SU-DHL-6 (cell line): ENCODE measurements at regions not wholly inside any gene's neighbourhood (a gene's known extent, or its start where the extent isn't known, plus 50 kb on each side); places are given as distances from the start of the nearest gene placed in this dataset.

ENCODE experiments used
- EZH2phosphoT487 ChIP-seq: fragments of 200-600 bp; sonication (generic), shearing (Covaris generic); conservative IDR thresholded peaks from 2 replicates; pipeline ENCODE4 v1.6.1; 2018; ENCODE audit warnings: mild to moderate bottlenecking, antibody characterized with exemption, low read length, moderate library complexity, mixed read lengths
- TF ChIP-seq, protein P1 (sequence below): fragments of 200-600 bp; sonication (generic); IDR thresholded peaks from one replicate; pipeline ENCODE4 v1.5.1; 2017; ENCODE audit warnings: antibody characterized with exemption, mild to moderate bottlenecking, low read length, moderate library complexity; ENCODE audit not compliant: insufficient read depth, poor library complexity, severe bottlenecking

DNA sequence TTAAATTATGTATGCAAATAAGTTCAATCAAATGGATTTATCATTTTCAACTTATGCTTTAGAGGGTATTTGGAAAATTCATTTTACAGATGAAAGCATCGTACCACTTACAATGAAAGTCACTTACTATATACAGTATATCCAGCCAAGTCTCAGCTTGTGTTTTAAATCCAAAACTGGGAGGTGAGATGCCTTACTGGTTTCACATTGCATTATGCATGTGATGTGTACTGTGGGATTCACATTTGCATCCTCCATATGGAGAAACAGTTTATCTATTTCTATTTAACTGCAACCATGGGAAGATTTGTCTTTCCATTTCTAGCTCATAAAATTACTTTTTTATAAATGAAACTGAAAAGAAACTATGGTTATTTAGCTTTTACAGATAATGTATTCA lies 248.1 kb downstream of the CNTN3 start:
- TF ChIP-seq, protein P1, sequence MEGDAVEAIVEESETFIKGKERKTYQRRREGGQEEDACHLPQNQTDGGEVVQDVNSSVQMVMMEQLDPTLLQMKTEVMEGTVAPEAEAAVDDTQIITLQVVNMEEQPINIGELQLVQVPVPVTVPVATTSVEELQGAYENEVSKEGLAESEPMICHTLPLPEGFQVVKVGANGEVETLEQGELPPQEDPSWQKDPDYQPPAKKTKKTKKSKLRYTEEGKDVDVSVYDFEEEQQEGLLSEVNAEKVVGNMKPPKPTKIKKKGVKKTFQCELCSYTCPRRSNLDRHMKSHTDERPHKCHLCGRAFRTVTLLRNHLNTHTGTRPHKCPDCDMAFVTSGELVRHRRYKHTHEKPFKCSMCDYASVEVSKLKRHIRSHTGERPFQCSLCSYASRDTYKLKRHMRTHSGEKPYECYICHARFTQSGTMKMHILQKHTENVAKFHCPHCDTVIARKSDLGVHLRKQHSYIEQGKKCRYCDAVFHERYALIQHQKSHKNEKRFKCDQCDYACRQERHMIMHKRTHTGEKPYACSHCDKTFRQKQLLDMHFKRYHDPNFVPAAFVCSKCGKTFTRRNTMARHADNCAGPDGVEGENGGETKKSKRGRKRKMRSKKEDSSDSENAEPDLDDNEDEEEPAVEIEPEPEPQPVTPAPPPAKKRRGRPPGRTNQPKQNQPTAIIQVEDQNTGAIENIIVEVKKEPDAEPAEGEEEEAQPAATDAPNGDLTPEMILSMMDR = no peak
- TF ChIP-seq EZH2phosphoT487 = no peak
